Stimulated activated CD4-positive, alpha-beta T cell treated with anti-CD3 and anti-CD28 coated beads, TNF-alpha, amount 100 ng/mL, for 1 hour (primary cell): ENCODE measurements at regions not wholly inside any gene's neighbourhood (a gene's known extent, or its start where the extent isn't known, plus 50 kb on each side); places are given as distances from the start of the nearest gene placed in this dataset.

Experiments used
- DNase-seq, 3 donors: peaks; one replicate each; pipeline ENCODE4 v3.0.0-alpha.2; 2020; ENCODE audit warnings: low read depth in 3 of 3, low spot score in 1 of 3

DNA sequence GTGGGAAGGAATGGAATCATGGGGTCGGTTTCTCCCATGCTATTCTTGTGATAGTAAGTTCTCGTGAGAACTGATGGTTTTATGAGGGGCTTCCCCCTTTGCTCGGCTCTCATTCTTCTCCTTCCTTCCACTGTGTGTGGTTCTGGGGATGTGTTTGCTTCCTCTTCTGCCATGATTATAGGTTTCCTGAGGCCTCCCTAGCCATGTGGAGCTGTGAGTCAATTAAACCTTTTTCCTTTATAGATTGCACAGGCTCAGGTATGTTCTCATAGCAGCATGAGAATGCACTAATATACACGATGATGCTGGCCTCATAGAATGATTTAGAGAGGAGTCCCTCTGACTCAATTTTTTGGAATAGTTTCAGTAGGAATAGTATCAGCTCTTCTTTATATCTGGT is 195.4 kb upstream of the IVNS1ABP start:
- no peak for DNase-seq

GRCh38 chr1:185501099-185501498 is 184.1 kb upstream of the IVNS1ABP start:
- no peak for DNase-seq

DNA sequence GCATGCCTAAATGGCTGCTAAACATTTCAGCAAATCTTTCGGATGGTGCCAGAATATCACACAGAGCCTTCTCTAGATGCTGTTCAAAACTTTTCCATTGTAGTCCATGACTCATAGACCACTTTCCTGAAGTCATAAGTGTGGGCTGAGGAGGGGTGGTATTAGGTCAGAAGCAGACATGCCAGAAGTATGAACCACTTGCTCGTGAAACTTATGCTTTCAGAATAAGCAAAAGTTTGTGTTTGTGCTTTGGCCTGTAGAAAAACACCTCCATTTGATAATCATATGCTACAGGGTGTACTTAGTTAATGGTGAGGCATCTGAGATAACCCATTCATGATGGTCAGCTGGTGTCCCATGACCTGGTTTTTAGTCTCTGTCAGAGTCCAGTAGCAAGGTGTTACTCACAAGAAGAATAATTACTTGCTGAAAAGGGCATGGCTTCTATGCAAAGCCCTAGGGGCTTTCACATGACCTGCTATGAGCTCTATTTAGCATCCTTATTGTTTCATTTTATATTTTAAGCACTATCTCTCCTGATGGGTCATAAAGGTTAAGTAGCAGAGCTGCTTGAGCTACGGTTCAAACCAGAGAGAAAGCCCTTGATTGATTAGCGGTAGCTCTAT is 183.1 kb upstream of the IVNS1ABP start:
- no peak for DNase-seq

DNA sequence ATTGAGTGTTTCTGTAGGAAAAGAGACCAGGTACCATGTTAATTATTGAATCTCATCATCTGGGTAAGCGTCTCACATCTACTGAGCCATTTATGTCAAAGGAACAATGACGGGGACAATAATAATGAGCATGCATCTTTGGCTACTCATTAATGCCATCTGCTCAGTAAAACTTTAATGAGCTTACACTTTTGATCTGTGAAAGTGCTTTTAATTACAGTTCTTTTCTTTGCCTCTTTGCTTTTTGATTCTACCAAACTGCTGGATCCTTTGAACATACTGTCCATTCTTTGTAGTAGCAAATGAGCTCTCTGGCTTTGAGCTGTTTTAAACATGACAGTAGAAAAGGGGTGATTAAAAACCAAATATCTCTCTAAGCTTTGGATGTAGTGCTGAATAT is 181.2 kb upstream of the IVNS1ABP start:
- DNase-seq: no peak

- no peak for DNase-seq
These were observed 180.1 kb upstream of the IVNS1ABP start for GRCh38 chr1:185497177-185497576.

- no peak for DNase-seq
These were observed 178.9 kb upstream of the IVNS1ABP start for GRCh38 chr1:185495898-185496297.

DNA sequence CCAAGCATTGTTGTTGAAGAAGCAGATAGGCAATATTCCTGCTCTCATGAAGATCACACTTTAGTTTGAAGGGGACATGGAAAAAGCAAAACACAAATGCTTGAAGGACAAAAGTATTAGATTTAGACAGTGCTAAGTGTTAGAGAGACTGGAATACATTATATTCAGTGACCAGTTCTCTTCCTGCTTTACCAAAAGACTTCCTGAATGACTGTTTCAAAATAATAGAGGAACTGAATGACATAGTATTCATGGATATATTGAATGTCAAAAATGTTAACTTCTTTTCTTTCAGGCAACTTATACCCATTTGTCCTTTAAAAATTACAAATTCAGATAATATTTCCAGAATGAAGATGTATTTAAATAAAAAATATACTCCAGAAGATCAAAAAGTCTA is 178.0 kb upstream of the IVNS1ABP start:
- no peak for DNase-seq

GRCh38 chr1:185492089-185492825 is 175.2 kb upstream of the IVNS1ABP start:
- no peak for DNase-seq

DNA sequence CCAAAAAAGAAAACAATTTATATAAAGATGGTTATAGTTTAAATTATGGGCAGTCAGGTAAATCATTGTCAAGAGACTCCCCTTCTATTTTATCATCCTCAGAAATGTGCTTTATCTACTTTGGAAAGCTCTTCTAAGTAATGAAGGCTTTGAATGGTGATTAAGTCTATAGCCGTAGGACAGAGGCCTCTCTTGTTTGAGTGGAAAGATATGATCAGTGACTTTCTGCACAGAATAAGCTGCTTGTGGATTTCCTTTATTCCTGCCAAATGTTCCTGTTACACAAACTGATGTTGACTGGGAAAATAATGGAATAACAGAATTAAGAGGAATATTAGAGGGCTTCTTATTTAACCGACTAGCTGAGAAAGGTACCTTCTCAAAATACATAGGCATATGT is 174.6 kb upstream of the IVNS1ABP start:
- DNase-seq: no peak

DNA sequence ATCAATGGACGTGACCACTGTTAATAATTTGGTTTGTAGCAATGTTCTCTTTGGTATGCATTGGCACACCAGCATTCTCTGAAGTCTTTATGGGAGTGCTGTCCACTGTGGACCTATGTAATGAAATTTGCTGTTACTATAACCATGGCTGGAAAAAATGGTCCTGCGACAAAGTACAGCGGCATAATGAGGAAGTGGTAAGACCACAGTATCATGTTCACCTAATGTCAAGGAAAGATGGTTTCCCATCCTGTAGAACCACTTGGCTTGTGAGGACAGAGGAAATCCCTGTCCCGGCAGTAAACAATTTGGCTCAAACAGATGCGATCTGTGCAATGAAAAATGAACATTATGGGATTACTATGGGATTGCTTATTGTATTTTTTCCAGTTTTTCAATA is 173.9 kb upstream of the IVNS1ABP start:
- DNase-seq: no peak

- DNase-seq: no peak
These were observed 172.4 kb upstream of the IVNS1ABP start for GRCh38 chr1:185489406-185489805.

DNA sequence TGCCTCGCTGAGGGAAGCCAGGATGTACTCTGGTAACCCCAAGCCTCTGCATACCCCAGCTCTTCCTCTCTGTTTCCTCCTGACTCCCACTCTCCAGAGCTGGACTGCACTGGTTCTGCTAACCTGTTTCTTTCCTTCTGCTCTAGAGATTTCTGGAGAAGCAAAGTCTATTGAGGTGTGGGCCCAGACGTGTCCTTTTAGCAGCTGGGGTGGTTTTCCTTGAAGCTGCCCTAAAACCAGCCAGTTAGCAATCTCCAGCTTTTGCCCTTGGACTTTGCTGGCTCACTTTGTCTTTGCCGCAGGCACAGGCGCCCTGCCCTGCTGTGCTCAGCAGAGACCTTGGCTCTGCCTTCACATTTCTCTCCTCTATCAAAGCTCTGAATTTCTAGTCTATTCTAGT is 171.8 kb upstream of the IVNS1ABP start:
- DNase-seq: no peak

DNA sequence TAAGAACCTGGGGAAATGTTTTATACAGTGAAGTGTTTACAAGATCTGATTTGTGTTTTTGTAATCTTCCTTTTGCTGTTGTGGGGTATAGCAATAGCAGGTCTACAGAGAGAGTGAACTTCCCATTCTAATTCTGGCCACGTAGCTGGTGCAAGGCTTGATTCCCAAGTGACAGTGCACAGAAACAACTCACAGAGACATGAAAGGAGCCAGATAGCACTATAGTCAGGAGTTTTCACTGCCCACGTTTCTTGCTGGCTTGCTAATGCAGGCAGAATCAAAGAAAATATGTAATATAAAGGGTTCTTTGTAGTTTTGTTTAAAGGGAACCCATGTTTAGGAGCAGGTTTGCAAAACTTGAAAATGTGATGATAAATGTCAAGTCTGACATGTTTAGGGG is 170.9 kb upstream of the IVNS1ABP start:
- no peak for DNase-seq

GRCh38 chr1:185487026-185487425 is 170.0 kb upstream of the IVNS1ABP start:
- DNase-seq: no peak

DNA sequence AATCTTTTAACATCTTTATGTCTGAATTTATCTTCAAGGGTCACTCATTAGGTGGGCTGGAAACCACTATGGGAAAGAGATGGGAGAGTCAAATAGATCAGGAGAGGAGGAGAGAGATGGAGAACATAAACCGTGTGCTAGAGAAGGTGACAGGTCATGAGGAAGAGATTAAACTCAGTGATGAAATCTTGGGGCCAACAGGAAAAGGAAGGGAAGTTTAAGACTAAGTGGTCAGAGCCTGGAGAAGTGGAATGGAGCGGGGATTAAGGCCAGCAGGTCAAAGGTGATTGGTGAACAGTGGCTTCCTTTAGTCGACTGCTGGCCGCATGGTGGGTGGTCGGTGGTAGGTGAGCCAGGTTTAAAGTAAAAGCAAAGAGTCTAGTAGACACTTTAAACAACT is 169.3 kb upstream of the IVNS1ABP start:
- no peak for DNase-seq

DNA sequence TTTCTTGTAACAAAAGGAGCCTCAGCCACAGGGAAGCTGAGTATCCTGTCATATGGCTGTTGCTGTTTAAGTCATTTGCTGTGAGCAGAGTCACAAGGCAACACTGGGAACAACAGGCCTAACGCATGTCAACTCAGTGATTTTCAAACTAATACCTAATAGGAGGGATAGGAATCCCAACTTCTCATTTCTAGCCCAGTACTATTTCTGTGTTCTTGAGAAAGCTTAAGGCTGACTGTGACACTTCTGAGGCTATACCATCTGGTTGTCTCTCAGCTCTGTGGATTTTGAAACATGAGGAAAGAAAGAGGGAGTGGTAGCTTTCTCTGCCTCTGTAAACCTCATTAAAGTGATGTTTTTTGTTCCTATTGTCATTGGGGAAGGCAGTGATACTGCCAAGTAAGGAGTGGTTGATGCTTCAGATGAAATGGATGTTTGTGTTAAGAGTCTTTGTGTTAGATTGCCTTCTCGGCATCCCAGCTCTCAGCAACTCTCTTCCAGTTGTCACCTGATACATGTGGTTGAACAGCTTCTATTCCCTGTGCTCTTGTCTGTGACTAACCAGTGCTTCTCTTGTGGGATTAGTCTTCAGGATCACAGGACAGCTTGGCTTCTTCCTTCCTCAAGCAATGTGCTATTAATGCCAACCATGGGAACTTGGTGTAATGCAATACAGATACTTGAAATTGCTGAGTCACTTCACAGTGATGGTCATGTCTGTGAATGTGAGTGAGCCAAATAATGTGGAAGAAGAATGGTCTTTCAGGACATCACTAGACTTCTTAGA is 166.8 kb upstream of the IVNS1ABP start:
- no peak for DNase-seq

GRCh38 chr1:185483217-185483616 is 166.2 kb upstream of the IVNS1ABP start:
- DNase-seq: no peak

GRCh38 chr1:185480545-185480944 is 163.5 kb upstream of the IVNS1ABP start:
- DNase-seq: no peak

DNA sequence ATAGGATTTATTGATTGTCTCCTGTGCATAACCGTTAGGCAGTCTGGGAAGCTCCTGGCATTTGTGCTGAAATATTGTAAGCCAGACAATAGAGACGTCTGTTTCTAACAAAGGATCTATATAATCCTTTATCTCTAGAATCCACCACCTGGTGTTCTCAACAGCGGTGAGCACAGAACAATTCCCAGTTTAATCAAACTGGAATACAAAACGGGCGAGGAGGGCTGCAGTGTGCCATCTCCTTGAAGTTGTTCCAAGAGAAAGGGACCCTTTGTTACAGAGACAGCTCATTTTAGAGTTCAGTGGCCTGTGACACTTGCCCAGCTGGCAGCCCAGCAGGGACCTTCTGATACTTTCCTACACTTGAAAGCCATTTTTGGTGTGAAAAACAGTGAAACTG is 162.8 kb upstream of the IVNS1ABP start:
- DNase-seq: no peak

DNA sequence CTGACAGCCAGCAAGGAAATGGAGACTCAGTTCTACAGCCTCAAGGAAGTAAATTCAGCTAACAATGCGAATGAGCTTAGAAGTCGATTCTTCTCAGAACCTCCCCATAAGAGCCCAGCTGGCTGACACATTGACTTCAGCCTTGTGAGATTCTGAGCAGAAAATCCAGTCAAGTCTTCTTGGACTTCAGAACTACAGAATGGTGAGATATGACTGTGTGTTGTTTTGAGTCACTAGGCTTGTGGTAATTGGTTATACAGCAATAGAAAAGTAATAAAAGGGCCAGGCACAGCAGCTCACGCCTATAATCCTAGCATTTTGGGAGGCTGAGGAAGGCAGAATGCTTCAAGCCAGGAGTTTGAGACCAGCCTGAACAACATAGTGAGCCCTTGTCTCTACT is 161.8 kb upstream of the IVNS1ABP start:
- DNase-seq: no peak

DNA sequence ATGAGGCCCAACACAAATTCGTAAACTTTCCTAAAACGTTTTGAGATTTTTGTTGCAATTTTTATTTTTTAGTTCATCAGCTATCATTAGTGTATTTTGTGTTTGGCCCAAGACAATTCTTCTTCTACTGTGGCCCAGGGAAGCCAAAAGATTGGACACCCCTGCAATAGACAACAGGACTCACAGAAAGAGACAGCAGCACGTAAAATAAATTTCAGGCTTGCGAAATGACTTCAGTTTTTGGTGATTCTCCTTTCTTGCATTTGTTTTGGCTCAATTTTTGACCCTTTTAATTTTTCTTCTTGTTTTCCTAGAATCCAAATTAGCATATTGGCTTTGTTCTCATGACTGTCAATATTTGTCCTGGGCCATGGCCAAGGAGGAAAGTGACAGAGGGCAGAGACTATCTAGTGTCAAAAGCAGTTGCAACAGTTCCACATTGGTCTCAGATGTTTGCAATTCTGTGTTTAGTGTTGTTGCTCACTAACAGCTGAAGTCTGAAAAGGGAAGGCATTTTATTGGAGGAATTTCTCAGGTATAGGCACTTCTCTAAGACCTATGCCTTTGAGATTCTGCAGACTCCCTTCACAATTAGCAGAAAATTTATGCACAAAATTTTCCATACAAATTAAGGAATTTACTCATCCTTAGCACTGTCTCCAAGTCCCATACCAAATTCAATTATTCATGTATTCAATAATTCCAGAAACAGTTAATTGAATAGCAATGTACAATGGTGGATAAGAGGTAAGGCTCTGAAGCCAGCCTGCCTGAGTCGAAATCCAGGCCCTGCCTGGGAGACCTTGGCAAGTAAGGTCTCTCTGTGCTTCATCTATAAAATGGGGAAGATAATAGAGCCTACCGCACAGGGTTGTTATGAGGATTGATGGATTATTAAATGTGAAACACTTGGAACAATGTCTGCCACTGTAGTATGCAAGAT is 160.9 kb upstream of the IVNS1ABP start:
- no peak for DNase-seq
